Upper lobe of left lung (tissue), 4 donors: ENCODE measurements at regions not wholly inside any gene's neighbourhood (a gene's known extent, or its start where the extent isn't known, plus 50 kb on each side); places are given as distances from the start of the nearest gene placed in this dataset.

ENCODE experiments used
- CTCF ChIP-seq, 6 experiments: fragments of 450-650 bp in 4 of 6; fragments of 200-600 bp in 2 of 6; sonication (generic) in 2 of 6; IDR thresholded peaks; one replicate each; pipeline ENCODE4 v1.5.1; 2016 to 2019; ENCODE audit warnings: antibody characterized with exemption in 6 of 6
- EP300 ChIP-seq, 4 donors: sonication (generic); formaldehyde crosslinking; IDR thresholded peaks; one replicate each; pipeline ENCODE4 v1.5.1; 2017; ENCODE audit warnings: antibody characterized with exemption in 4 of 4, control low read depth in 2 of 4
- POLR2A ChIP-seq, 4 donors: fragments of 450-650 bp; IDR thresholded peaks; one replicate each; pipeline ENCODE4 v1.5.1; 2016 to 2017; ENCODE audit warnings: antibody characterized with exemption in 4 of 4, mild to moderate bottlenecking in 2 of 4
- POLR2AphosphoS5 ChIP-seq, 2 donors: sonication (generic); formaldehyde crosslinking; IDR thresholded peaks; one replicate each; pipeline ENCODE4 v1.5.1; 2017; ENCODE audit warnings: antibody characterized with exemption in 2 of 2

GRCh38 chr13:40350283-40350992, 316.0 kb downstream of the FOXO1 start:
- TF ChIP-seq POLR2A (IDR thresholded peaks at IDR 0.05), result no peak
- TF ChIP-seq CTCF (IDR thresholded peaks at IDR 0.05), result no peak
- no peak for TF ChIP-seq POLR2AphosphoS5 (IDR thresholded peaks at IDR 0.05)
- TF ChIP-seq EP300 (IDR thresholded peaks at IDR 0.05), result no peak
